ENCODE measurements at regions not wholly inside any gene's neighbourhood (a gene's known extent, or its start where the extent isn't known, plus 50 kb on each side); places are given as distances from the start of the nearest gene placed in this dataset.
"Not testable (repeated sequence)": the region's sequence is repeated elsewhere in the genome, so short reads cannot be mapped to it uniquely, and the experiment has no call there.

GRCh38 chr2:199070322-199070949 is 387.3 kb downstream of the SATB2 start:
- no peak overlapping the region for H3K27ac Mint-ChIP-seq
- H3K27me3 Mint-ChIP-seq (ENCODE audit: low read depth) = no peaks in the 10 kb centered on the region
- peaks cover 6% of the 10 kb centered on the region for H3K9me3 Mint-ChIP-seq
- H3K36me3 Mint-ChIP-seq (ENCODE audit: low read depth) = no peaks in the 10 kb centered on the region
- no peak for DNase-seq
- CTCF ChIA-PET = no interaction called here
- no peaks in the 10 kb centered on the region for H3K4me1 Mint-ChIP-seq (ENCODE audit: low read depth)
- intact Hi-C loops (cut with micrococcal nuclease) = no loop called here
- no peak overlapping the region for H3K4me3 Mint-ChIP-seq

- Mint-ChIP-seq H3K4me3 (no peak overlapping the region), H3K36me3 (ENCODE audit: low read depth) (no peaks in the 10 kb centered on the region), H3K27ac (no peak overlapping the region), H3K4me1 (ENCODE audit: low read depth) (no peaks in the 10 kb centered on the region), H3K9me3 (peaks cover 12% of the 10 kb centered on the region), H3K27me3 (ENCODE audit: low read depth) (no peaks in the 10 kb centered on the region)
- CTCF ChIA-PET = no interaction called here
- intact Hi-C loops (cut with micrococcal nuclease) = no loop called here
- DNase-seq = no peak
Observed at GRCh38 chr2:199064201-199064600, 393.5 kb downstream of the SATB2 start.

GRCh38 chr2:199057936-199058335 is 399.8 kb downstream of the SATB2 start:
- DNase-seq = no peak
- peaks cover 8% of the 10 kb centered on the region for H3K9me3 Mint-ChIP-seq
- no peaks in the 10 kb centered on the region for H3K4me1 Mint-ChIP-seq (ENCODE audit: low read depth)
- H3K27ac Mint-ChIP-seq = no peak overlapping the region
- no peaks in the 10 kb centered on the region for H3K27me3 Mint-ChIP-seq (ENCODE audit: low read depth)
- CTCF ChIA-PET = no interaction called here
- no peak overlapping the region for H3K4me3 Mint-ChIP-seq
- no peaks in the 10 kb centered on the region for H3K36me3 Mint-ChIP-seq (ENCODE audit: low read depth)
- intact Hi-C loops (cut with micrococcal nuclease) = no loop called here

- intact Hi-C loops (cut with micrococcal nuclease) = no loop called here
- CTCF ChIA-PET = no interaction called here
- no peak for DNase-seq
- Mint-ChIP-seq H3K9me3 (peaks cover 2% of the 10 kb centered on the region), H3K27me3 (ENCODE audit: low read depth) (no peaks in the 10 kb centered on the region), H3K27ac (no peak overlapping the region), H3K4me1 (ENCODE audit: low read depth) (no peaks in the 10 kb centered on the region), H3K36me3 (ENCODE audit: low read depth) (no peaks in the 10 kb centered on the region), H3K4me3 (no peak overlapping the region)
Observed at GRCh38 chr2:199055336-199055735, 402.4 kb downstream of the SATB2 start.

- DNase-seq = no peak
- no peaks in the 10 kb centered on the region for H3K27me3 Mint-ChIP-seq (ENCODE audit: low read depth)
- no peak overlapping the region for H3K27ac Mint-ChIP-seq
- no peaks in the 10 kb centered on the region for H3K9me3 Mint-ChIP-seq
- H3K36me3 Mint-ChIP-seq (ENCODE audit: low read depth) = no peaks in the 10 kb centered on the region
- intact Hi-C loops (cut with micrococcal nuclease) = no loop called here
- no peak overlapping the region for H3K4me3 Mint-ChIP-seq
- no peaks in the 10 kb centered on the region for H3K4me1 Mint-ChIP-seq (ENCODE audit: low read depth)
- CTCF ChIA-PET = no interaction called here
Observed at GRCh38 chr2:199042660-199043379, 414.9 kb downstream of the SATB2 start.

- CTCF ChIA-PET = no interaction called here
Observed at GRCh38 chr2:199040522-199040921, 417.2 kb downstream of the SATB2 start.

GRCh38 chr2:199033761-199034160 is 424.0 kb downstream of the SATB2 start:
- H3K36me3 Mint-ChIP-seq (ENCODE audit: low read depth); H3K27ac Mint-ChIP-seq; H3K4me1 Mint-ChIP-seq (ENCODE audit: low read depth); H3K27me3 Mint-ChIP-seq (ENCODE audit: low read depth); CTCF ChIA-PET; DNase-seq; intact Hi-C loops (cut with micrococcal nuclease); H3K4me3 Mint-ChIP-seq: not testable (repeated sequence)
- H3K9me3 Mint-ChIP-seq = peaks cover 13% of the 10 kb centered on the region

More at GRCh38 chr2:199040522-199040921, 417.2 kb downstream of the SATB2 start:
- Mint-ChIP-seq H3K27ac (no peak overlapping the region), H3K4me1 (ENCODE audit: low read depth) (no peaks in the 10 kb centered on the region), H3K36me3 (ENCODE audit: low read depth) (no peaks in the 10 kb centered on the region), H3K27me3 (ENCODE audit: low read depth) (no peaks in the 10 kb centered on the region), H3K9me3 (no peaks in the 10 kb centered on the region), H3K4me3 (no peak overlapping the region)
- no peak for DNase-seq
- intact Hi-C loops (cut with micrococcal nuclease) = no loop called here

- no peaks in the 10 kb centered on the region for H3K27me3 Mint-ChIP-seq (ENCODE audit: low read depth)
Observed at GRCh38 chr2:199025146-199025545, 432.6 kb downstream of the SATB2 start.

GRCh38 chr2:199024224-199024623 is 433.5 kb downstream of the SATB2 start:
- no peaks in the 10 kb centered on the region for H3K9me3 Mint-ChIP-seq
- CTCF ChIA-PET = no interaction called here
- no peaks in the 10 kb centered on the region for H3K36me3 Mint-ChIP-seq (ENCODE audit: low read depth)
- H3K27ac Mint-ChIP-seq = no peak overlapping the region
- H3K4me1 Mint-ChIP-seq (ENCODE audit: low read depth) = no peaks in the 10 kb centered on the region
- no peak for DNase-seq
- no peaks in the 10 kb centered on the region for H3K27me3 Mint-ChIP-seq (ENCODE audit: low read depth)
- intact Hi-C loops (cut with micrococcal nuclease) = no loop called here
- no peak overlapping the region for H3K4me3 Mint-ChIP-seq

More at GRCh38 chr2:199025146-199025545, 432.6 kb downstream of the SATB2 start:
- Mint-ChIP-seq H3K9me3 (no peaks in the 10 kb centered on the region), H3K4me1 (ENCODE audit: low read depth) (no peaks in the 10 kb centered on the region), H3K27ac (no peak overlapping the region), H3K4me3 (no peak overlapping the region), H3K36me3 (ENCODE audit: low read depth) (no peaks in the 10 kb centered on the region)
- DNase-seq = no peak
- CTCF ChIA-PET = no interaction called here
- intact Hi-C loops (cut with micrococcal nuclease) = no loop called here

- CTCF ChIA-PET = no interaction called here
- Mint-ChIP-seq H3K4me1 (ENCODE audit: low read depth) (no peaks in the 10 kb centered on the region), H3K9me3 (no peaks in the 10 kb centered on the region), H3K4me3 (no peak overlapping the region), H3K36me3 (ENCODE audit: low read depth) (no peaks in the 10 kb centered on the region), H3K27me3 (ENCODE audit: low read depth) (no peaks in the 10 kb centered on the region), H3K27ac (no peak overlapping the region)
- intact Hi-C loops (cut with micrococcal nuclease) = no loop called here
- DNase-seq = no peak
Observed at GRCh38 chr2:199019898-199020507, 437.7 kb downstream of the SATB2 start.

GRCh38 chr2:199018826-199019225 is 438.9 kb downstream of the SATB2 start:
- no peaks in the 10 kb centered on the region for H3K4me1 Mint-ChIP-seq (ENCODE audit: low read depth)
- no peak overlapping the region for H3K4me3 Mint-ChIP-seq
- CTCF ChIA-PET = no interaction called here
- no peaks in the 10 kb centered on the region for H3K9me3 Mint-ChIP-seq
- no peaks in the 10 kb centered on the region for H3K36me3 Mint-ChIP-seq (ENCODE audit: low read depth)
- DNase-seq = no peak
- intact Hi-C loops (cut with micrococcal nuclease) = no loop called here
- H3K27ac Mint-ChIP-seq = no peak overlapping the region
- no peaks in the 10 kb centered on the region for H3K27me3 Mint-ChIP-seq (ENCODE audit: low read depth)

GRCh38 chr2:199015072-199015471 is 442.7 kb downstream of the SATB2 start:
- intact Hi-C loops (cut with micrococcal nuclease) = no loop called here
- Mint-ChIP-seq H3K27ac (no peak overlapping the region), H3K9me3 (no peaks in the 10 kb centered on the region), H3K4me1 (ENCODE audit: low read depth) (no peaks in the 10 kb centered on the region), H3K27me3 (ENCODE audit: low read depth) (no peaks in the 10 kb centered on the region), H3K4me3 (no peak overlapping the region), H3K36me3 (ENCODE audit: low read depth) (no peaks in the 10 kb centered on the region)
- DNase-seq = no peak
- CTCF ChIA-PET = no interaction called here

GRCh38 chr2:199014226-199014625 is 443.5 kb downstream of the SATB2 start:
- Mint-ChIP-seq H3K27ac (no peak overlapping the region), H3K4me1 (ENCODE audit: low read depth) (no peaks in the 10 kb centered on the region)
- CTCF ChIA-PET = no interaction called here

More at GRCh38 chr2:199014226-199014625, 443.5 kb downstream of the SATB2 start:
- Mint-ChIP-seq H3K9me3 (peaks cover 2% of the 10 kb centered on the region), H3K27me3 (ENCODE audit: low read depth) (no peaks in the 10 kb centered on the region), H3K36me3 (ENCODE audit: low read depth) (no peaks in the 10 kb centered on the region), H3K4me3 (no peak overlapping the region)
- intact Hi-C loops (cut with micrococcal nuclease) = no loop called here
- no peak for DNase-seq
